ENCODE measurements at regions not wholly inside any gene's neighbourhood (a gene's known extent, or its start where the extent isn't known, plus 50 kb on each side); places are given as distances from the start of the nearest gene placed in this dataset.

DNA sequence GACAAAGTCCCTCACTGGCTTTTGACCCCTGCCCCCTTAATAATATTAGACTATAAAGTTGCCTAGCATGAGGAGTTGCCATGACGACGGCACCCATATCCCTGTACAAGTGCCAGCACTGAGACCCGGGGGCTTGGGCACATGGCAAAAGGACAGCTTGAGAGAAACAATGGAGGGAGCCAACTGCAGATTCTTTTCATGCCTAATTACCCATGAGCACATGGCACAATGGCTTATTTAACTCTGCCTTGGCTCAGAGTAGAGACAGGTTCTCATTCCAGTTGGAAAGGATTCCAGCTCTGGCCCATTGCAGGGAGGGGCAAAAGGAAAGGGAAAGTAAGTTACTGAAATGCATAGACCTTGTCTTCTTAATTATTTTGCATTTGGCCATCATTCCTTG is 261.2 kb upstream of the UBASH3B start:
- no peak for DNase-seq

DNA sequence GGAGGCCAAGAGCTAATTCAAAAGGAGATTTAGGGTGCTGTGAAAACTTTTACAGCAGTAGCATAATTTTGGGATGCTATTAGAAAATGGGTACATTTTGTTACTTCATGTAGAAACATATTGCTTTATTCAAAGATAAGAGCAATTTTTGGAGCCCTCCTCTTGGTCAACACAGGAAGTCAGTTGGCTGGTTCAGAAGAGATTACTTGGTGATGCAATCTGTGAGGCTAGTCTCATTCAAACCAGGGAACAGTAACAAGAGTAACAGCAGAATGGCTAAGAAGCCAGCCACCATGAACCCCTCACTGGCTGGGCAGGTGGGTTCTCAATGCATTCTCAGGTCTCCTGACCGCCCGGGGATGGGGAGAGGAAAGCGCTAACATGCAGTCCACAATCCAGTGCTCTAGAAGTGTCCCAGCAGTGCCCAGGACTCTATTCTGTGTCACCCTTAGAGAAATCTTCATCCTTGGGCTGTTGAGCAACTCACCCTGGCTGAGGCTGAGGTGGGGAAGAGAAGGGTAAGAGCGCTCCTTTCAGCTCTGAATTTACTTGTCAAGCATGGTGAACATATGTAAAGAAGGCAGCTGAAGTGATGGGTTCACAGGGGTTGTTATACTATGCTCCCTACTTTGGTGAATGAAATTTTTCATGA is 262.2 kb upstream of the UBASH3B start:
- no peak for DNase-seq

GRCh38 chr11:122392508-122392907 is 263.0 kb upstream of the UBASH3B start:
- no peak for DNase-seq

- no peak for DNase-seq
Measured at GRCh38 chr11:122391049-122391448, 264.5 kb upstream of the UBASH3B start.

- DNase-seq, result no peak
Measured at GRCh38 chr11:122383186-122383585, 267.2 kb upstream of the BLID start.

GRCh38 chr11:122375687-122376399 is 259.8 kb upstream of the BLID start:
- no peak for DNase-seq

DNA sequence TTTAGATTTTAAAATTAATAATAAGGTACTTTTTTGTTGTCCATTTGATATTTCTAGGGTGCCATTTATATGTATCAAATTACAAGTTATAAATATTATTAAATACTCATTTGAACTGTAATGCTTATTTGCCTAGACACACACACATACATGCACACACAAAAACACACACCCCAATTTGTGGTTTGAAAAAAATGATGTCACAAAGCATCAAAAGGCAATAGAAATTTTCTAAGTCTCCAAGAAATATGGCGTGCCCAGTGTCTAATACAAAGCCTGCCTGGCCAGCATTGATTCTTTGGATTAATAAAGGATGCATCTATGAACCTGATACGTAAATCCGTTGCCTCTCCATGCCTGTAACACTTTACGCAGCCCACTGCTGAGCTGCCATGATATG is 252.8 kb upstream of the BLID start:
- no peak for DNase-seq

GRCh38 chr11:122367809-122368231 is 251.8 kb upstream of the BLID start:
- no peak for DNase-seq

- DNase-seq, result no peak
Measured at GRCh38 chr11:122365610-122366360, 249.8 kb upstream of the BLID start.

DNA sequence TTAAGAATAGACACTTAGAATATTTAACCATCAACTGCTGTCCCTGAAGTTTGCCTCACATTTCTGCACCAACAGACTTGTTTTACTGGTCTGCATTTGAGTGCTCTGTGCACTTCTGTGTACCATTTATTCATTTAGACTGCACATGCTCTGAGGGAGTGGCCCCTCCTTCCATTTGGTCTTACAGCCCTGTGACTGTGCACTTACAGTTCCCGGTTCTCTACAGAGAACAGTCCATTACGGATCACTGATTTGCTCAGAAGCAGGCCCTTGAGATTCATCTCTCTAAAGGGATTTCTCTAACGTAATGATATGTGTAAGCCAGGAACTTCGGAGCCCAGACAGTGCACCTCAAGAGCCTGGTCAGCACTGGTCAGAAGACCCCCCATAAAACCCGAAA is 247.3 kb upstream of the BLID start:
- no peak for DNase-seq

DNA sequence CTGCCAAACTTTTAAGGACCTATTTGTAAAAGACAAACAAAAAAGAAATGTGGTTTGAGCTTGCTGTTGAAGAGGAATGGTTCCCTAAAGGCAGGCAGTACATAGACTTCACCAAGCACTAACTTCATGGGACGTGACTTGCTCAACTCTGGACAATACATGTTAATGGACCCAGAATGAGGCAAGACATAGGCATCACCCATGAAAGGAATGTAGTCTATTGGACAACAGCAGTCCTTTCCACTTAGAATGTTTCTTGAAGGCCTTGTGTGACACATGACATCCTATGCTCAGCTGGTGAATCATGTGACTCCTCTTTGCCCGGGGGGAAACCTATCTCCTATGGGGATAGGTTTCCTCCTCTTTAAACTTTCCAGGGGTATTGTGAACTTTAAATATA is 246.4 kb upstream of the BLID start:
- no peak for DNase-seq

- DNase-seq, result no peak
Measured at GRCh38 chr11:122360875-122361274, 244.9 kb upstream of the BLID start.

DNA sequence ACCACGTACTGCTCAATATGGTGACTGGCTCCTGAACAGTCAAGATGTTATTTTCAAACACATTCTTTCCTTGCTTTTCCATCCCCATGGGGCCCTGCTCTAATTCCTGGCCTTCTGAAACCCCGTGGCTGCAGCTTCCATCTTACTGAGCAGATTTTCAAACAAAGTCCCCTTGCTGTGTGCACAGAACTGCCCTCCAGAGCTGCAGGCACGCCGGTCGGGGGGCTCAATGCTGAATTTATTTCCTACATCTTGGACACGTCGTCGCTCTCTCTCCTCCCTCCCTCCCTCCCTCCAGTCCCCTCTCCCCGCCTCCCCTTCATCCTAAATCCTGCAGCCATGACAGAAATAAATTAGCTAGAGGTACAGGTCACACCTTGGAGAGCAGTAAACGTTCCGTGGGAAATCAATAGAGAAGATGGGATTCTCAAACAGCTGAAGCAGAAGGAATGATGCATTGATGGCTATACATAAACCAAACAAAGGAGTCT is 243.1 kb upstream of the BLID start:
- no peak for DNase-seq

GRCh38 chr11:122358292-122358691 is 242.3 kb upstream of the BLID start:
- DNase-seq, result no peak

GRCh38 chr11:122355968-122356367 is 240.0 kb upstream of the BLID start:
- DNase-seq, result no peak

GRCh38 chr11:122354025-122354697 is 238.1 kb upstream of the BLID start:
- DNase-seq, result no peak

- no peak for DNase-seq
Measured at GRCh38 chr11:122353561-122353960, 237.5 kb upstream of the BLID start.

DNA sequence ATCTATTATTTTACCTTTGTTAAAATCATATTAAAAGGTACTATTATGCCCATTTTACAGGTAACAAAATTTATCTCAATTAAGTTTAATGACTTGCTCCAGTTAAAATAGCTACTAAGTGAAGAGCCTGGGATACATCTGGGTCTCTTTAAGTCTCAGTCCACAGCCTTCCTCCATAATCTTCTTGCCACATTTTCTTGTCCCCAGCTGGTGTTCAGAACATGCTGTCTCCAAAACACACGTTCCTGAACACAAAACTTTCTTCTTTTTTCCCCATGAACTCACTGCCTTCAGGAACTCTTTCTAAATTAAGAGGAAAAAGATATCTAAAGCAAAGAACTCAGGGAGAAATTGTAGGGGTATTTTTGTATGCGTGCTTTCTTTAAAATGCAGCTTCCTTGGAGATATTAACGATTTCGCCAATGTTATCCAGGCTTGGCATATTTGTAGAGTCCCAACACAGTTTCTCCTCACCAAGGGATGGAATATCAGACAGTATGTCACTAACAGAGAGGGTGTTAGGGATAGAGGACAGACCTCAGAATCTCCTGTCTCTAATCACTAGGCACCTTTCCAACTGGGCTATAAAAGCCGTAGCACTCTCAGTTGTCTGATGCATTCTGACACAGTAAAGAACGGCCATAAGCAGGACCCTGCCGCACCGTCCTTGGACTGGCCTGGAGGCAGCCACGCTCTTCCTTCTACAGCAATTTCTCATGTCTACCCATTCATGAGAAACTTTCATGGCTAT is 232.8 kb upstream of the BLID start:
- DNase-seq, result no peak

DNA sequence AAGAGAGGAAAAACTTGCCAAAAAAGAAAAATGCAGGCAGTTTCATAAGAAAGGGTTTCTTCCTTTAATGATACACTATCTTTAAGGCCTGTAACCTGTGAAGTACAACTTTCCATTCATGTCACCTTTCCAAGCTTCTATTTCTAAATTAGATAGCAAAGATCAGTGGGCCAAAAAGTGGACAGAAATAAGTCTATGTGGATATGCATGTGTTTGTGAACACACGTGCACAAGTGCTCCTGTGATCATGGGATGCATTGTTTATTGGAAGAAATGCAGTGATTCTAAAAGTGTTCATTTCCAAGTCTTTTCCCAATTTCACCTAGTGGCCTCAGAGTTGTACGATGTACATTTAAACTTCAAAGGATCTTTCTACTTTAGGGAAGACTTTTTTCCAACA is 230.0 kb upstream of the BLID start:
- no peak for DNase-seq

DNA sequence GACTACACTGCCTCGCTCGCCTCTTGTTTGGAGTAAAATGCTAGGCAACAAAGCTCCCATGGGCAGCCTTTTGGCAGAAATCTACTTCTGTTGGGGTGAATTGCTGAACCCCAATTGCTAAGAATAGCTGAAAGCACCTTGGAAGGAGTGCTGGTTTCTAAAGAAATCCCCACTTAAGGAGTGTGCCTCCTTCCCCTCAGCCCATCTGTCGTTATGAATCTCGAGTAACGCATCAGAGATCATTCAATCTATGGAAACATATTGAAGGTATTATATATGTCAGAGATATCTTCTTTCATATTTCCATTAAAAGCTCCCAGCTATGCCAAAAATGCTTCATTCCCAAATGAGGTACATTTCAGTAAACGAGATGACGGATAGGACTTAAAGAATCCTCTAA is 229.6 kb upstream of the BLID start:
- no peak for DNase-seq

DNA sequence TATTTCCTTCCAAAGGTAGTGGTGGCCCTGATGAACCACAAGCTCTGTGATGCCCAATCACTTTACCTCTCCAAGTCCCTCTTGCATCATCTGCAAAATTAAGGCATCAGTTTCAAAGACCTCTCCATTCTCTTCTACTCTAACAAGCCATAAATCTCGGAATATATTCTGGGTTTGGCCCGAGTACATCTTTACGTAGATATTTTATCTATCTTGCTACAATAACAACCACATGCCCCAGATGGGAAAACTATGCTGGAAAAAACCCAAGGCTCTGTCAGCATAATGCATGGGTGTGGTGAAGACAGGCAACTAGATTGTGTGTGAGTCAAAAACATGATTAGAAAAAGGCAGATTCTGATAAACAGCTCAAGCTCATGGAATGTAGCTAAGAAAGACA is 228.2 kb upstream of the BLID start:
- DNase-seq, result no peak

- DNase-seq, result no peak
Measured at GRCh38 chr11:122343210-122343609, 227.2 kb upstream of the BLID start.

Data from effector CD8-positive, alpha-beta T cell (primary cell).